Activated naive CD8-positive, alpha-beta T cell treated with anti-CD3 and anti-CD28 coated beads for 36 hours (primary cell): ENCODE measurements at regions not wholly inside any gene's neighbourhood (a gene's known extent, or its start where the extent isn't known, plus 50 kb on each side); places are given as distances from the start of the nearest gene placed in this dataset.

ENCODE experiments used
- DNase-seq: peaks from one replicate; pipeline ENCODE4 v3.0.0; 2021
- H3K27ac Mint-ChIP-seq: one replicate; pipeline ENCODE4 v1.8.0; 2022; ENCODE audit warnings: mild to moderate bottlenecking, moderate library complexity, mixed read lengths
- H3K27me3 Mint-ChIP-seq: one replicate; pipeline ENCODE4 v1.8.0; 2022; ENCODE audit warnings: mild to moderate bottlenecking, mixed read lengths
- H3K36me3 Mint-ChIP-seq: one replicate; pipeline ENCODE4 v1.8.0; 2021; ENCODE audit warnings: mild to moderate bottlenecking, mixed read lengths
- H3K4me1 Mint-ChIP-seq: one replicate; pipeline ENCODE4 v1.8.0; 2021; ENCODE audit warnings: mixed read lengths
- H3K4me3 Mint-ChIP-seq: one replicate; pipeline ENCODE4 v1.8.0; 2022; ENCODE audit warnings: mild to moderate bottlenecking, moderate library complexity, mixed read lengths
- H3K9me3 Mint-ChIP-seq: one replicate; pipeline ENCODE4 v1.8.0; 2022; ENCODE audit warnings: mixed read lengths

DNA sequence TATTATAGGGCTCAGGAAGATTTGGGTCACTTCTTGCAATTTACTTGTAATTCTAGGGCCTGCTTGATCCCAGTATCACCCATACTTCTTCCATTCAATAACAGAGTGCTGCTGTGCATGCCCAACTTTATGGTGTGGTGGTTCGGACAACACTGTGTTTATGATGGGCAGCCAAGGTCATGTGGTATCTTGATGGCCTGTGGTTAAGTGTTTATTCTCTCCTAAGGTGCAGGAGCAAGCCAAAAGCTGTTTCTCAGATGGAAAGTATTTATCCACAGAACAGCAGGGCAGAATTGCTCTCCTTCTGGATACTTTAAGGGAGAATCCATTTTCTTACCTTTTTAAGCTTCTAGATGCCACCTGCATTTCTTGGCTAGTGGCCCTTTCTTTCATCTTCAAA lies 433.8 kb downstream of the SH2D4B start:
- H3K27me3 Mint-ChIP-seq: peaks cover 2% of the 10 kb centered on the region
- H3K4me3 Mint-ChIP-seq: no peak overlapping the region
- no peaks in the 10 kb centered on the region for H3K4me1 Mint-ChIP-seq
- H3K36me3 Mint-ChIP-seq: no peaks in the 10 kb centered on the region
- no peak overlapping the region for H3K27ac Mint-ChIP-seq
- no peaks in the 10 kb centered on the region for H3K9me3 Mint-ChIP-seq
- no peak for DNase-seq

DNA sequence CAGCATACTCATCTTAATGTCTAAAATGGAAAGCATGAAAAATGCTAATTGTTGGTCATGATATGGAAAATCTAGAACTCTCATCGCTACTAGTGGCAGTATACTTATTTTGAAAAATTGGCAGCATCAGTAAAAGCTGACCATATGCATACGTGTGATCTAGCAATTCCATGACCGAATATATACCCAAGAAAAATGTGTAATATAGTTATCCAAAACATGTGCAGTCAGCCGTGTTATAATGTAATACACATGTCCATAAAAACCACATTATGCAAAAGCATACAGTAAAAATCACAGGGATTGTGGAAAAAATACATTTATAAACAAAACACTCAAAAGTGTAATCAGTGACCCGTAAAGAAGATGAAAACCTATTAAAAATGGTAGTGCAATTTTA lies 439.0 kb downstream of the SH2D4B start:
- H3K36me3 Mint-ChIP-seq: no peaks in the 10 kb centered on the region
- no peak overlapping the region for H3K27ac Mint-ChIP-seq
- no peaks in the 10 kb centered on the region for H3K4me1 Mint-ChIP-seq
- no peak overlapping the region for H3K4me3 Mint-ChIP-seq
- H3K27me3 Mint-ChIP-seq: no peaks in the 10 kb centered on the region
- no peak for DNase-seq
- no peaks in the 10 kb centered on the region for H3K9me3 Mint-ChIP-seq

DNA sequence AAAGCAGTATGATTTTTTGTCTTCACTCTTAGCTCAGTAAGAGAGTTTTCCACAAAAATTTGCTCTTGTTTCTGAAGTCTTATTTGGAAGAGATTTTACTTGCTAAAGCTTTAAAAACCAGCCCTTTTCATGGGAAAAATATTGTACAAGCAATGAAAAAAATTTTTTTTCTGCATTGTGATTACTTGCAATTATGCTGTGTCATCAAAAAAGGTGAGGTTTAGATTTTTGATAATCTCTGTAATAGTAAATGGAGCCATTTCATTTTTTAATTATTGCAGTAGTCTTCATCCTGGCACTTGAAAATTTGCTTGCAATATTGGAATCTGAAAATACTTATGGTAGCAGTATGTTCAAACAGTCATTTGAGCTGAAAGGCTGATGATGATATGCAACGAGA lies 447.4 kb downstream of the SH2D4B start:
- no peak overlapping the region for H3K4me3 Mint-ChIP-seq
- no peaks in the 10 kb centered on the region for H3K9me3 Mint-ChIP-seq
- no peak overlapping the region for H3K27ac Mint-ChIP-seq
- DNase-seq: no peak
- H3K4me1 Mint-ChIP-seq: no peaks in the 10 kb centered on the region
- no peaks in the 10 kb centered on the region for H3K27me3 Mint-ChIP-seq
- no peaks in the 10 kb centered on the region for H3K36me3 Mint-ChIP-seq

DNA sequence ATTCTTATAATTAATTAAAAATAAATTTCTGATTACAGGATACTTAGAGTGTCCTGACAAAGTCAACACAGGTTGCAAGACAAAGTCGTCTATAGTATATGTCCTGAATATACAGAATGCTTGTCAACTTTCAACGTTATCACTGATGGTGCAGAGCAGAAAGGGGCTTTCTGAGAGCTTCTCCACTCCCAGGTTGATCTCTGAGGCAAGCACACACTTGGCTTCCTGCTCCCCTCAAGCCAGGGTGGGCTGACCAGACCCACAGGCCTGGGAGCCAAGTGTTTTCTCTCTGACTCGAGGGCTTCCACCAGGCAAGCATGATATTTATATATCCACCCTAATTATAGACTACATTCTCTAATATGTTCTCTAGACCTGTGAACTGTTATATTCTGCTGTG lies 448.9 kb downstream of the SH2D4B start:
- H3K27ac Mint-ChIP-seq: no peak overlapping the region
- no peaks in the 10 kb centered on the region for H3K27me3 Mint-ChIP-seq
- no peaks in the 10 kb centered on the region for H3K36me3 Mint-ChIP-seq
- H3K9me3 Mint-ChIP-seq: no peaks in the 10 kb centered on the region
- no peaks in the 10 kb centered on the region for H3K4me1 Mint-ChIP-seq
- no peak overlapping the region for H3K4me3 Mint-ChIP-seq
- DNase-seq: no peak

GRCh38 chr10:80988755-80989154 lies 451.1 kb downstream of the SH2D4B start:
- Mint-ChIP-seq H3K36me3 (no peaks in the 10 kb centered on the region), H3K27me3 (peaks cover 4% of the 10 kb centered on the region), H3K27ac (no peak overlapping the region), H3K4me1 (no peaks in the 10 kb centered on the region), H3K4me3 (no peak overlapping the region), H3K9me3 (no peaks in the 10 kb centered on the region)
- DNase-seq: no peak

- H3K36me3 Mint-ChIP-seq: no peaks in the 10 kb centered on the region
- H3K27ac Mint-ChIP-seq: no peak overlapping the region
- no peaks in the 10 kb centered on the region for H3K4me1 Mint-ChIP-seq
- H3K4me3 Mint-ChIP-seq: no peak overlapping the region
- H3K27me3 Mint-ChIP-seq: peaks cover 8% of the 10 kb centered on the region
- no peak for DNase-seq
- H3K9me3 Mint-ChIP-seq: peaks cover 10% of the 10 kb centered on the region
These were observed 459.0 kb downstream of the SH2D4B start for GRCh38 chr10:80996615-80997193.

DNA sequence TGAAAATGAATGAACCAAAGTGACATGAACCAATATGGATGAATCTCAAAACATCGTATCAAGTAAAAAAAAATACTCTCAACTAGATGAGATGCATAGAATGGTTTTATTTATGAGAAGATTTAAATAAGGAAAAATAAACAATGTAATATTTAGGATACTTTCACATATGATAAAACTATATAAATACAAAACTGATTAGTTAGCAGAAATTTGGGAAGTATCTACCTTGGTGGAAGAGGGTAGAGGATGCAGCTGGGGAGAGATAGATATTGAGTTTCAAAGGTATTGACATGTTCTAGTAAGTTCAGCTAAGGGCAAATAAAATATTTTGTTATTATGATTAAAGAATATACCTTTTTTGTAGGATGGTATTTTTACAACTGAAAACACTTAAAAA lies 463.1 kb downstream of the SH2D4B start:
- Mint-ChIP-seq H3K4me3 (no peak overlapping the region), H3K36me3 (no peaks in the 10 kb centered on the region), H3K4me1 (no peaks in the 10 kb centered on the region), H3K27ac (no peak overlapping the region), H3K27me3 (peaks cover 5% of the 10 kb centered on the region), H3K9me3 (peaks cover 5% of the 10 kb centered on the region)
- DNase-seq: no peak

DNA sequence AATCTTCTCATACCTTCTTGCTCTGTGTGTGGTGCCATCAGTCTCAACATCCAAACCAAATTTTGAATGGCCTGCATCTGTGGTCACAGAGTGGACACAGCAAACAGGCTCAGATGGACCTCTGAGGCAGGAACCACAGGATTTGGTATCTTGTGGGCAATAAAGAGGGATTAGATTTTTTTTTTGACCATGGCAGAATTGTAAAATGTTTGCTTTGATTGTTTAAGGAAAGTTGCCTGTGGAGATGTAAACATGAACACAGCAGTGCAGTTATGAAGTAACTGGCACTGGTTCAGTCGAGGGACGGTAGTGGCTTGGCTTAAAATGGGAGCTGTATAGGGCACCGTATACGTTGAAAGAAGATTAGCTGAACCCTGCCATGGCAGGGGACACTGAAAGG lies 464.7 kb downstream of the SH2D4B start:
- no peak overlapping the region for H3K4me3 Mint-ChIP-seq
- no peak for DNase-seq
- no peaks in the 10 kb centered on the region for H3K4me1 Mint-ChIP-seq
- H3K9me3 Mint-ChIP-seq: no peaks in the 10 kb centered on the region
- H3K36me3 Mint-ChIP-seq: no peaks in the 10 kb centered on the region
- H3K27me3 Mint-ChIP-seq: peaks cover 5% of the 10 kb centered on the region
- no peak overlapping the region for H3K27ac Mint-ChIP-seq

- Mint-ChIP-seq H3K27ac (no peak overlapping the region), H3K4me1 (no peaks in the 10 kb centered on the region), H3K36me3 (no peaks in the 10 kb centered on the region), H3K27me3 (peaks cover 3% of the 10 kb centered on the region), H3K4me3 (no peak overlapping the region), H3K9me3 (no peaks in the 10 kb centered on the region)
- DNase-seq: no peak
These were observed 470.2 kb downstream of the SH2D4B start for GRCh38 chr10:81007872-81008271.

DNA sequence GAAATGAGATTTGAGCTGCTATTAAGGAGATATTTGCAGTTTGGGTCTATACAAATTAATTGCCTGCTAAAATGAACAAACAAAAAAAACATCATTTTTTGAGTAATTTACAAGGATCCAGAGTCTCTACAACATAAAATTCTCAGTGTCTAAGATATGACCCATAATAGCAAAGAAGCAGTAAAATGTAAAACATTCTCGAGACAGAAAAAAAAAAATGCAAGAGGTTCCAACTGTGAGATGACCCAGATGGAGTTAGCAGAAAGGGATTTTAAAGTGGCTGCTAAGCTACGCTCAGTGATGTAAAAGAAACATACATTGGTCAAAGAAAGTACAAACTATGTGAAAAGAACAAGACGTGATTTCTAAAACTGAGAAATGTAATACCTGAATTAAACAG lies 471.0 kb downstream of the SH2D4B start:
- Mint-ChIP-seq H3K27me3 (peaks cover 8% of the 10 kb centered on the region), H3K36me3 (no peaks in the 10 kb centered on the region), H3K4me3 (no peak overlapping the region), H3K4me1 (no peaks in the 10 kb centered on the region), H3K9me3 (no peaks in the 10 kb centered on the region), H3K27ac (no peak overlapping the region)
- DNase-seq: no peak

DNA sequence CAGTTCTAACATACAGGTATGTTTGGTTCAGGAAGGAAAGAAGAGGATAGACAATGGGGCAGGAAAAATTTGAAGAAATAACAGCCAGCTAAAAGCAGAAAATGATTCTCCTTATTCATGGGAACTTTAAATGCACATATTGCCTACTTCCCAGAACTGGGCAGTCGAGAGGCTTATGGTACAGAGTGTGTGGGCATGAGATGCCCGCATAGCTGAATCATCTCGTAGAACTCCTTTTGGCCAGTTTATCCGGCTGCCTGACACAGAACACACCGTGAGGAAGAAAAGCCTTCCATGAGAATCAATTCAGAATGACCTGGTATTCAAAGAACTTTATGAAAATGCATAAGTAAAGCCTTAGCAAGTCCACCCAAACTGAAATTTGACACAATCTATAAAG lies 471.6 kb downstream of the SH2D4B start:
- H3K27me3 Mint-ChIP-seq: peaks cover 9% of the 10 kb centered on the region
- no peaks in the 10 kb centered on the region for H3K9me3 Mint-ChIP-seq
- no peak overlapping the region for H3K4me3 Mint-ChIP-seq
- no peaks in the 10 kb centered on the region for H3K4me1 Mint-ChIP-seq
- no peak for DNase-seq
- H3K36me3 Mint-ChIP-seq: no peaks in the 10 kb centered on the region
- H3K27ac Mint-ChIP-seq: no peak overlapping the region

DNA sequence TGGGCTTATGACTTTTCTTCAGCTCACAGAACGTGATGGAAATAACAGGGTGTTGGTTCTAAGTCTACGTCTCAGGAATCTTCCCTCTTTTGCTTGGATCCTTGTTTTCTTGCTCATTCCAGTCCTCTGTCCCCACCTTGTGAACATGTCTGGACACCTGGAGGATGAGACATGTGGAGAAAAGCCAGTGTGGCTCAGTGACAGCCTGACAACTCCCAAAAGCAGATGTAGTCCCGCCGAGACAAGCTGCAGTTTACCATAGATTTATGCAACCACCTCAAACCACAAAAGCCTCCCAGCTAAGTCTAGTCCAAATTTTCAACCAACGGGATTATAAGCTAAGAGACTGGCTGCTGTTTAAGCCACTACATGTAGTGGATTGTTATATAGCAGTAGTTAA lies 476.1 kb downstream of the SH2D4B start:
- Mint-ChIP-seq H3K36me3 (no peaks in the 10 kb centered on the region), H3K4me3 (no peak overlapping the region), H3K27ac (no peak overlapping the region), H3K9me3 (no peaks in the 10 kb centered on the region), H3K4me1 (no peaks in the 10 kb centered on the region), H3K27me3 (peaks cover 13% of the 10 kb centered on the region)
- no peak for DNase-seq

DNA sequence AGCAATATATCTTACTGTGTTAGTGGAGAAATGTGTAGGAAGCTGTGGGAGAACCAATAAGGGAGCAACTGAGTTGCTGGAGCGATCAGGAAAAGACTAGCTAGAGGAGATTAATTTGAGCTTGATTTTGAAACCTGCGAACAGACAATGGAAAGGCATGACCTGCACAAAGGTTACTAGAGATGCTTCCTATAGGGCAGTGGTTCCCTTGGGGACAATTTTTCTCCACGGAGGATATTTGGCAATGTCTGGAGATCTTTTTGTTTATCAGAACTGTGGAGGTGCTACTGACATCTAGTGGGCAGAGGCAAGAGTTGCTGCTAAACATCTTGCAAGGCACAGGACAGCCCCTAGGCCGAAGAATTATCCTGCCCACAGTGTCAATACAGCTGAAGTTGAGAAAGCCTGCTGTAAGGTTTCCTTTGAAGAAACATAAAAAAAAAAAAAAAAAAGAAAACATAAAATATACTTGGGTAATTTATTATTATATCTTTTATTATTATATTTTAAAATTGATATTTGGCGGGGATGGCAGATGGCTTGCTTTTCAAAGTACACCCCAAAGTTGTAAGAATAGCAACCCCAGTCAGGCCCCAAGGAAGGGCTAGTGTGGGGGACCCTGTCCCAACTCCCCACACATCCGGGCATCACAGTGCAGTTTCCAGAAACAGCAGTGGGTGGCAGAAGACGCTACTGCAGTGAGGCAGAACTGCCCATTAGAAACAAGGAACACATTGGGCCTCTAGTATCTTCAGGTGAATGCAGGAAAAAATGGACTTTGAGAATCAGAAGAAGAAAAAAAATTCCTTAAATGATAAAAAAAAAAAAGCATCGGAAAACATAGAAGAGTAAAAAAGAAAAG lies 481.6 kb downstream of the SH2D4B start:
- Mint-ChIP-seq H3K27ac (no peak overlapping the region), H3K4me3 (no peak overlapping the region), H3K27me3 (peaks cover 6% of the 10 kb centered on the region), H3K9me3 (no peaks in the 10 kb centered on the region), H3K36me3 (no peaks in the 10 kb centered on the region), H3K4me1 (peaks cover 1% of the 10 kb centered on the region)
- no peak for DNase-seq

DNA sequence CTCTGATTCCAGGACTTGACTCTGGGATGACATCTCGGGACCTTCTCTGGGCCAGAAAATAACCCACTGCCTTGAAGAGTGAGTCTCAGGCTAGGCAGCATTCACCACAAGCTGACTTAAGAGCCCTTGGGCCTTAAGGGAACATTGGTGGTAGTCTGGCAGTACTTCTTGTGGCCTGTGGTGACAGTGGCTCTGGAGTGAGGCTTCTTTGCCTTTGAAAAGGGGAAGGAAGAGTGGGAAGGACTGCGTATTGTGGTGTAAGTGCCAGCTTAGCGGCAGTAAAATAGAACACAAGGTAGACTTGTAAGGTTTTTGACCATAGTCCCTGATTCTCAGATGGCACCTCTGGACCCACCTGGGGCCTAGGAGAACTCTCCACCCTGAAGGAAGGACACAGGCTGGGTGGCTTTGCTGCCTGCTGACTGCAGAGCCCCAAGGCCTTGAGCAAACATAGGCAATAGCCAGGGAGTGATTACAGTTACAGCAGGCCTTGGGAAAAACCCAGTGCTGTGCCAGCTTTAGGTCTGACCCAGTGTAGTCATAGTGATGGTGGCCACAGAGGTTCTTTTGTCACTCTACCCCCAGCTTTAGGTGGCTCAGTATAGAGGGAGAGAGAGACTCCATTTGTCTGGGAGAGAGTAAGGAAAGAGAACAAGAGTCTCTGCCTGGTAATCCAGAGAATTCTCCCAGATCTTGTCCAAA lies 483.9 kb downstream of the SH2D4B start:
- H3K27ac Mint-ChIP-seq: no peak overlapping the region
- no peak overlapping the region for H3K4me3 Mint-ChIP-seq
- no peaks in the 10 kb centered on the region for H3K36me3 Mint-ChIP-seq
- no peak for DNase-seq
- H3K9me3 Mint-ChIP-seq: no peaks in the 10 kb centered on the region
- peaks cover 1% of the 10 kb centered on the region for H3K4me1 Mint-ChIP-seq
- H3K27me3 Mint-ChIP-seq: peaks cover 3% of the 10 kb centered on the region

- Mint-ChIP-seq H3K27me3 (peaks cover 7% of the 10 kb centered on the region), H3K4me3 (no peak overlapping the region), H3K36me3 (no peaks in the 10 kb centered on the region), H3K4me1 (no peaks in the 10 kb centered on the region), H3K9me3 (no peaks in the 10 kb centered on the region), H3K27ac (no peak overlapping the region)
- DNase-seq: no peak
These were observed 488.9 kb downstream of the SH2D4B start for GRCh38 chr10:81026591-81026990.

DNA sequence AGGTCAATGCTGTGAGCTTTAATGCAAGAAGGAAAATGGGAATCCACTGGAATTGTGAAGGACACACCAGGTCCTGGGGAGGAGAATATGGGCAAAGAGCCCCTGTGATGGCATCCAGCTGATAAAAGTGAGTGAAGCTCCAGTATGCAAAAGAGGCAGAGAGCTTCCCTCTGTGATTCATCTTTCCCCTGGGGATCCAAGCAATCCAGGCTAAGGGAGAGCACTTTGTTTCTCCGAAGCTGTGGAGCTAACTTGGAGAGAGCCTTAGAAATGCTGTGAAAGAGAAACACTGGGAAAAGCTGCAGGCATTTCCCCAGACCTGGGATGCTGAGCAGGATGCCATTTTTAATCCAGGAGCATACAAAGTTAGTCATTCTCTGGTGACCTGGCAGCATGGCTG lies 489.5 kb downstream of the SH2D4B start:
- H3K4me3 Mint-ChIP-seq: no peak overlapping the region
- DNase-seq: no peak
- H3K27ac Mint-ChIP-seq: no peak overlapping the region
- H3K36me3 Mint-ChIP-seq: no peaks in the 10 kb centered on the region
- H3K4me1 Mint-ChIP-seq: no peaks in the 10 kb centered on the region
- H3K9me3 Mint-ChIP-seq: no peaks in the 10 kb centered on the region
- H3K27me3 Mint-ChIP-seq: peaks cover 7% of the 10 kb centered on the region
